Activated CD4-positive, alpha-beta T cell treated with anti-CD3 and anti-CD28 coated beads for 48 hours (primary cell): ENCODE measurements at regions not wholly inside any gene's neighbourhood (a gene's known extent, or its start where the extent isn't known, plus 50 kb on each side); places are given as distances from the start of the nearest gene placed in this dataset.
"Not testable (repeated sequence)": the region's sequence is repeated elsewhere in the genome, so short reads cannot be mapped to it uniquely, and the experiment has no call there.

Source experiments
- DNase-seq: peaks from one replicate; pipeline ENCODE4 v3.0.0-alpha.2; 2020

- no peak for DNase-seq
These were observed 50.7 kb upstream of the SYNDIG1 start for GRCh38 chr20:24418731-24419130.

DNA sequence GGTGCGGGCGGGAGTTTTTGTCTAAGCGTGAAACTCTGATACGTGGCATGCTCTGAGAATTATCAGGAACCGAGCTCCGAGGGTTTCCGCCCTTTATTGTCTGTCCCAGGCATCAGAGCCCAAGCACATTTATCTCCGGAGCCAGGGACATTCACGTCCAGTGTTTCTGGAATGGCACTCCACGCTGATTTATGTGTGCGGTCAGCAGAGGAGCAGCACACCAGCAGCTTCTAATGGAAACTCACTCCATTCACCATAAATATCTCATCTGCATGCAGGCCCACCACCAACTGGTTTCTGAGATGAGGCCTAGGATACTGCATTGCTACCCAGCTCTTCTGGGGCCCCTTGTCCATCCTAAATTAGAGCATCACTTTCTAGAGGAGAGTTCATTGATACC lies 51.9 kb upstream of the SYNDIG1 start:
- no peak for DNase-seq

DNA sequence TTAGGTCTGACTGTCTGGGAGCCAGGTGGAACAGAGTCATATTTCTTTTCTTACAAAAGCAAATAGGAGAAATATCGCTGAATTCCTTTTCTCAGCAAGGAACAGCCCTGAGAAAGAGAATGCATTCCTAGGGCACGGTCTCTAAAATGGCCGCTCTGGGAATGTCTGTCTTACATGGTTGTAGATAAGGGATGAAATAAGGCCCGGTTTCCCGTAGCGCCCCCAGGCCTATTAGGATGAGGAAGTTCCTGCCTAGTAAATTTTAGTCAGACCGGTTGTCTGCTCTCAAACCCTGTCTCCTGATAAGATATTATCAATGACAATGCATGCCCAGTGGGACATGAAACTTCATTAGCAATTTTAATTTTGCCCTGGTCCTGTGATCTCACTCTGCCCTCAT lies 54.0 kb upstream of the SYNDIG1 start:
- DNase-seq = not testable (repeated sequence)

DNA sequence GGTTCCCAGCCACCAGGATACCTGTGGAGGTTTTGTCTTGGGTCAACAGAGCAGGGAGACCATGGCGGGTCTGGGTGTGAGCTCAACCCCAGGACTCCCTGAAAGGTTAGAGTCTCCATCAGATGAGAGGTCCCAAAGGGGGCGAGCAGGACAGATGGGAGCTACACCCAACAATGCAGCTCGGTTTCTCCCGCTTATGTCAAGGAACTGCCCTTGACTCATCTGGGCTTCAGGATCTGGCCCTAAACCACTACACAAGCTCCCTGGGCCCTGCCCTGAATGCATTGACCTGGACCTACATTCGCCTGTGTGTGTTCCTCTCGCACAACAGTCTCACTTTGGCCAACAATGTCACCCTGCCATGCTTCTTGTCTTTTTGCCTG lies 57.6 kb upstream of the SYNDIG1 start:
- DNase-seq = no peak

DNA sequence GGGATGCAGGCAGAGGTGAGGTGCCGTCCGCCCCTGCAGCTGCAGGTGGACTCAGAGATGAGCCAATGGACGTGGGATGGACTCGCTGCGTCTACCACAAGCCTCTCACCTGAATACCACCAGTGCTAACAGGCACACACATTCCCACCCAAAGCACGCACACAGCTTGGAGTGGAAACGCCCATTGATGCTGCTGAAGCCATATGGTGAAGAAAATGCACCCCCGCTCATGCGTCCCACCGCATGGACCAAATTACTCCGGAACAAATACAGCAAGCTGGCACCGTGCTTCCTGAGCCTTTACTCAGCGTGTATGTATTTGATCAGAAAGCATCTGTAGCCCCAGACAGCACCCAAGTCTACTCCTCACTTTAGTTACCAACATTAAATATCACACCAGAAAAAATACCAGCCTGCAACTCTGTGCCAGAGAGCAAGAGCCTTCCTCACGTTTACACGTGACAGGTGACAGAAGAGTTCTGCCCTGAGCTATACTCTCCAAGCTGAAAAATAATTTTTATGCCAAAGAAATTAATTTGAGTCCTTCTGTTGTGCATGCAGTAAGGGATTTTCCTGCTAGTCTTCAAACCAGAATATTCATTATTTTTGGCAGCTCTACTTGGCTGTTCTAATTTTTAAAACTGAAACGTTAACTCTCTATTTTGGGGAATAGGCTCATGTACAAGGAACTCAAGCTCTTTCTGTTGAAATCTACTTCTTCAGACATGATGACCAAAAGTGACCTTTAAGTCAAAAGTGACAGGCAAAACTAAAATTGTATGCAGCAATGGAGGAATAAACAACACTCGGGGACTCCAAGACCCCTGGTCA lies 58.2 kb upstream of the SYNDIG1 start:
- DNase-seq = no peak

- no peak for DNase-seq
These were observed 62.3 kb upstream of the SYNDIG1 start for GRCh38 chr20:24407151-24407550.

GRCh38 chr20:24406750-24407149 lies 62.7 kb upstream of the SYNDIG1 start:
- DNase-seq = no peak

DNA sequence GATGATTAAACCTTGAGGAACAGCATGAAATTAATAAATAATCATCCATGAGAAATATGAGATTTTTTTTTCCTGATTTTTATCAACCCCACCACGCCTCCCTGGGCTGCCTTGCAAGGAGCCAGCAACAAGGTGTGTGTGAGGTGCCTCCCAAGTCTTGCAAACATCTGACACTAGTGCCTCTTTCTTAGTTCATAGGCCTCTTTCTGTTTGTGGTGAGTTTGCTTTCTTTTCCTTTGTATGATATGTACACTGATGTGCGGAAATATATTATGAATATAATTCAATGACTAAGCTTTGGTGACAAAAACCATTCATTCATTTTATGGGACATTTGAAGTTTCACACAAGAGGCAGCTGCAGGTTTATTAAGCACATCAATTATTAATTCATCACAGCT lies 63.2 kb upstream of the SYNDIG1 start:
- DNase-seq = no peak

DNA sequence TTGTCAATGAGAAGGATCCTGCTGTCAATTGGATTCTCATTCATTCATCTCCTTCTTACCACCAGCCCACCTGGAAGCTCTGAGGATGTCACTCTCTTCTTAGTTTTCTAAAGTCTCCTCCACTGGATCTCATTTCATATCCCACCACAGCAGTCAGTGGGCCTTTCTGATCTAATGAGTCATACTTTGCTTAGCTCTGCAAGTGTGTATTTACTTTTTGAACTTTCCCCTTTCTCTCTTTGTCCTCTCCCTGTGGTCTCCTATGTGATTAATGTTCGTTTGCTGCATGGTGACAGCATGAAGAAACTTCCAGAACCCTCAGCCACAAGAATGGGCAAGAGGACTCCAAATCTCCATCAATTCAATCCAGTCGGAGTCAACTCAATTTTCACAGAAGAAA lies 63.6 kb upstream of the SYNDIG1 start:
- DNase-seq = no peak

DNA sequence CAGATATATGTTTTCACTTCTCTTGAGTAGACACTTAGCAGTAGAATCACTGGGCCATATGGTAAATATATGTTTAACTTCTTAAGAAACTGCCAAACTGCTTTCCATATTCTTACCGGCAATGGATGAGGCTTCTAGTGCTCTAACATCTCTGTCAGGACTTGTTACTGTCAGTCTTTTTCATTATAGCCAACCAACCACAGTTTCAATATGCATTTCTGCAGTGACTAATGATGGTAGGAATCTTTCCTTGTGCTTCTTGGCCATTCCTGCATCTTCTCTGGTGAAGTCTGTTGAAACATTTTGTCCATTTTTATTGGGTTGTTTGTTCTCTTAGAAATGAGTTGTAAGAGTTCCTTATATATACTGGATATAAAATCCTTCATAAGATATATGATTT lies 66.0 kb upstream of the SYNDIG1 start:
- DNase-seq = no peak

DNA sequence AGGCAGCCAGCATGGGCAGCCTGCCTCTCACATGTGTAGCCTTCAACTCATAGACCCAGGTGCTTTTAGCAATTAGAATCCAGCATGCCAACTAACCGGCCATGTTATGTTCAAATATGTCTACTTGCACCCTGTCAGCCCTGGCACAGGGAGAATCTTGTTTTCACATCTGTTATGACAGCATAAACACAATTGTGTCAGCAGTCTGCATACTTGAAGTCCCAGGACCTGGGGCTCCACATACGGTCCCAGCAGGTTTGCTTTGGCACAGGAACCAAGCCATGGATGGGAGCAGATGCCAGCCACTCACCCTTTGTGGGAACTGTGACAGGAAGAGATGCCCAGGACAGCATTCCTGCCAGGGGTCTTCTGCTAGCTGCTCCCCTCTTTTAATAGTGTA lies 67.2 kb upstream of the SYNDIG1 start:
- DNase-seq = no peak

- no peak for DNase-seq
These were observed 74.3 kb upstream of the SYNDIG1 start for GRCh38 chr20:24395151-24395550.

DNA sequence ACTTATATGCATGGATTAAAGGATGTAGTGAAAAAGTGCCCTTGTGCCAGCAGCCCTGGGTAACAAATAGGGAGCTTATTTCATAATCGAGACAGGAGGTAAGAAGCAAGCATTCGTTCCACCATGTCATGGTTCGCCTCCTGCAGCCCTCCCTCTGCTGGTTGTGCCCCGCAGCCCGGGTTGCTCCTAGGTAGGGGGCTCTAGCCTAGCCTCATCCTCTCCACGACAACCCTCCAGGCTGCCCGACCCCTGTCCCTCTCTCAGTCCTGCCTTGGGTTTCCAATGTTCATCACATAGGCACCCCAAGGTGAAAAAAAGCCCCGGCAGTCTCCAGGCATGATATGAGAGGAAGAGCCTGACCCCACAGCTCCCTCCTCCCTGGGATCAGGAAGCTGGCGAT lies 75.5 kb upstream of the SYNDIG1 start:
- no peak for DNase-seq

- no peak for DNase-seq
These were observed 76.8 kb upstream of the SYNDIG1 start for GRCh38 chr20:24392612-24393011.

DNA sequence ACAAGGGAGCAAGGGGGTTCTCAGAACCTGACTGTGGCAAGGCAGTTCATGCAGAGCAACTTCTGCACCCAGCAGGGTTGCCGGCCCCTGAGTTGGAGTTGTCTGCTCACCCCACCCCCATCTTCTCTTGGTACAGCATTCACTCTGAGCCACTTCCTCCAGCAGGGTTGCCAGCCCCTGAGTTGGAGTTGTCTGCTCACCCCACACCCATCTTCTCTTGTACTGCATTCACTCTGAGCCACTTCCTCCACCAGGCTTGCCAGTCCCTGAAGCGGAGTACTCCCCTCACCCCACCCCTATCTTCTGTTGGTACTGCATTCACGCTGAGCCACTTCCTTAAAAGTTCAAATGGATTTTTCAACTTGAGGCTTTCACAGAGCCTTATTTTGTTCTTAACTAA lies 79.7 kb upstream of the SYNDIG1 start:
- peak; percentile 36 for DNase-seq

DNA sequence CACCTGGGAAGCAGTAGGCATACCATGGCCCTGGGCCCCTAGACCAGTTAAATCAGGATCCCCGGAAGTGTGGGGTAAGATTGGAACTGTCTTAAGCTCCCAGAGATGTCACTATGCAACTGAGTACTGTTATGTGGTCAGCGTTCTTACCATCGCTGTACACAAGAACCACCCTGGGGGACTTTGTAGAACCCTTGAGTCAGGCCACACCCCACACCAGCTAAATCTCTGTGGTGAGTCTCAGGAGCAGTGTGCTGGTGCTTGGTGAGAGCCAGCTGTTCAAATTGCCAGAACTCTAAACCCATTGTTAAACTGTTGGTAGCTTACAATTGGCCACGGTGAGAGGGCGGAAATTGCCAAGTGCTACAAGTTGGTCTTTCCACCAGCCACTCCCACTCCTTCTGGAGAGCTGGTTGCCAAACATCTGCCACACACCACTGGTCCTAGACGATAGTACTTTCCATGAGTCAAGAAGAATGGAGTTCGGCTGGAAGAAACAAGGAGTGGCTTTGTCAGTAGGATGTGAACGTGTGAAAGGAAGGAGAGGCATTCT lies 80.5 kb upstream of the SYNDIG1 start:
- no peak for DNase-seq

GRCh38 chr20:24385547-24385946 lies 83.9 kb upstream of the SYNDIG1 start:
- no peak for DNase-seq

- no peak for DNase-seq
These were observed 84.6 kb upstream of the SYNDIG1 start for GRCh38 chr20:24384865-24385264.

DNA sequence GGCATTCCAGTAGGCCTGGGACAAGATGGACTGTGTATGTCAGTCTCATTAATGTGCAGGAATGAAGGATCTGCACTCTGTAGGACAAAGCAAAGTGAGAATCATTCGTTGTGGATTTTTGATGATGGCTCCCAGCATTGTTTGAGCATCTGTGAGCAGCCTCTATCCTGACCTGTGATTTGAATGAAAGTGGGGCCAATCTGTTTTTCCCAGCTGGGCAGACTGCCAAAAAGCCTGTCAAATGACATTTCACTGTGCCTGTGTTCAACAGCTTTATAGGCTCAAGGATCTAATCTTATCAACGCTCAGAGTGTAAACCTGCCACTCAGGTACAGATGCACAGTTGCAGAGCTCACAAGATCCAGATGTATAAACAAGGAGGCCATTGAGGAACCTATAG lies 86.7 kb upstream of the SYNDIG1 start:
- DNase-seq = no peak

GRCh38 chr20:24382331-24382730 lies 87.1 kb upstream of the SYNDIG1 start:
- DNase-seq = no peak

DNA sequence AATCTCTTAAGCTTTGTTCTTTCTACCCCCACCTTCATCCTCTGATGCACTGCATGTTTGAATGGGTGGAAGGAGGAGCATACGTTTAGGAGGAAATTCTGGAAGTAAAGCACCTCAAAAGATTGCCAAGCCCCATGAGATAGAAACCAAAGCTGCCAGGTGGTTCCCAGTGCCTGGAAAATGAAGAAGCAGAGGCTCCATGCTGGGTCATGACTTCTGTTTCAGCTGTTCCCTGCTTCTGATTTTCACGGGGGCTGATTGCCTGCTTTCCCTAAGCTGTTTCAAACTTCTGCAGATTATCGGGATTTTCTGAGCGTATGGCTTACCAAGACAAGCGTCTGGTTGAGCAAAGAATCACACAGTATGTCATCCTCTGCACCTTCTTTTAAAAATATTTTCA lies 87.5 kb upstream of the SYNDIG1 start:
- DNase-seq = no peak

GRCh38 chr20:24379484-24379927 lies 89.9 kb upstream of the SYNDIG1 start:
- no peak for DNase-seq

DNA sequence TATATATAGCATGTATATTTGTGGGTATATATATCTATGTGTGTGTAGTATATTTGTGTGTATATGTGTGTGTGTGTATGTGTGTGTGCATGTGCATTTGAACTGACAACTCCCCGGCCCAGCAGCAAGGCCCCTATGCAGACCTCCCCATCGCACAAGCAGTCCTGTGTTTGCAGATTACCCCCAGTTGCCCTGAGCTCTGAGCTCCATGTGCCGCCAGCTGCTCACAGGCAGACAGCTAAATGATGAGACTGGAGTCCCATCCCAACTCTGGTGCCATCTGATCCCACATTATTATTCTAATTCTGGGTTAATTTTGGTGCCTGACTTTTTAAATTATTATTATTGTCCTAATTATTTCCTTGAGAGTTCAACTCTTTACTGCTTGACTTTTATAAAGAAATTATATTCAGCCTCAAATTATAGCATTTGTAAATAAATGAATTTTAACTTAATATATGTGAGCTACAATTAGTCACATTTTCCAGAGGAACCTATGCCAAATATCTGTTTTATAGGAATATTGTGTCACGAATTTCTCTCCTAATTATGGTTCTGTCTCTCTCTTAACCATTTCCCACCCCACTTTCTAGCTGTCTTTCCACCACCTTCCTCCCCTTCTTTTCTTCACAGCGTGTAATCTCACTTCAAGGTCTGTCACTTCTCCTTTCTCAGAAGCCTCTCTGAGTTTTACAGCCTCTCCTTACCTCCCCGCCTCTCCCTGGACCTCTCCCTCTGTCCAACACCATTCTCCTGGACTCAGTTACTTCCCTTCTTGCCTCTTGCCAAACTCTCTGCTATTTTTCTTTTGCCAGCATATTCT lies 90.6 kb upstream of the SYNDIG1 start:
- no peak for DNase-seq
